Endothelial cell (in vitro differentiated cells): ENCODE measurements at regions not wholly inside any gene's neighbourhood (a gene's known extent, or its start where the extent isn't known, plus 50 kb on each side); places are given as distances from the start of the nearest gene placed in this dataset.
"Not testable (repeated sequence)": the region's sequence is repeated elsewhere in the genome, so short reads cannot be mapped to it uniquely, and the experiment has no call there.

Source experiments
- DNase-seq: peaks from one replicate; pipeline ENCODE4 v3.0.0; 2021; ENCODE audit warnings: low spot score
- H3K27ac Mint-ChIP-seq: one replicate; pipeline ENCODE4 v1.8.0; 2021; ENCODE audit warnings: mixed read lengths, inconsistent platforms; ENCODE audit not compliant: unreplicated experiment
- H3K27me3 Mint-ChIP-seq: one replicate; pipeline ENCODE4 v1.8.0; 2021; ENCODE audit warnings: mild to moderate bottlenecking, moderate library complexity, mixed read lengths, inconsistent platforms; ENCODE audit not compliant: unreplicated experiment
- H3K36me3 Mint-ChIP-seq: one replicate; pipeline ENCODE4 v1.8.0; 2021; ENCODE audit warnings: mild to moderate bottlenecking, low read depth, mixed read lengths, inconsistent platforms; ENCODE audit not compliant: unreplicated experiment
- H3K4me1 Mint-ChIP-seq: one replicate; pipeline ENCODE4 v1.8.0; 2021; ENCODE audit warnings: mild to moderate bottlenecking, mixed read lengths, inconsistent platforms; ENCODE audit not compliant: unreplicated experiment
- H3K4me3 Mint-ChIP-seq: one replicate; pipeline ENCODE4 v1.8.0; 2021; ENCODE audit warnings: mild to moderate bottlenecking, mixed read lengths, inconsistent platforms; ENCODE audit not compliant: unreplicated experiment
- H3K9me3 Mint-ChIP-seq: one replicate; pipeline ENCODE4 v1.8.0; 2021; ENCODE audit warnings: mixed read lengths, inconsistent platforms; ENCODE audit not compliant: unreplicated experiment
- CTCF ChIP-seq: fragments of 200-600 bp; sonication (generic); IDR thresholded peaks from one replicate; pipeline ENCODE4 v1.5.0; 2021; ENCODE audit warnings: antibody characterized with exemption; ENCODE audit not compliant: unreplicated experiment

GRCh38 chr3:139123377-139124095 is 78.8 kb upstream of the PRR23C start:
- peaks cover 4% of the 10 kb centered on the region for H3K27me3 Mint-ChIP-seq
- DNase-seq = no peak

GRCh38 chr3:139124197-139124596 is 79.5 kb upstream of the PRR23C start:
- DNase-seq = no peak
- H3K36me3 Mint-ChIP-seq = no peaks in the 10 kb centered on the region
- H3K27me3 Mint-ChIP-seq = no peaks in the 10 kb centered on the region
- H3K4me1 Mint-ChIP-seq = peaks cover 18% of the 10 kb centered on the region
- no peaks in the 10 kb centered on the region for H3K9me3 Mint-ChIP-seq
- no peak overlapping the region for H3K4me3 Mint-ChIP-seq
- no peak for TF ChIP-seq CTCF
- no peak overlapping the region for H3K27ac Mint-ChIP-seq

More at GRCh38 chr3:139123377-139124095, 78.8 kb upstream of the PRR23C start:
- Mint-ChIP-seq H3K9me3 (no peaks in the 10 kb centered on the region), H3K4me1 (peaks cover 18% of the 10 kb centered on the region), H3K36me3 (no peaks in the 10 kb centered on the region), H3K27ac (no peak overlapping the region), H3K4me3 (no peak overlapping the region)
- TF ChIP-seq CTCF = no peak

- Mint-ChIP-seq H3K27ac (no peak overlapping the region), H3K9me3 (no peaks in the 10 kb centered on the region), H3K27me3 (peaks cover 4% of the 10 kb centered on the region), H3K4me3 (no peak overlapping the region), H3K36me3 (no peaks in the 10 kb centered on the region), H3K4me1 (no peaks in the 10 kb centered on the region)
- no peak for TF ChIP-seq CTCF
- DNase-seq = no peak
These were observed 82.4 kb upstream of the PRR23C start for GRCh38 chr3:139127101-139127500.

- H3K27me3 Mint-ChIP-seq, DNase-seq, H3K9me3 Mint-ChIP-seq, H3K4me1 Mint-ChIP-seq, H3K27ac Mint-ChIP-seq, H3K36me3 Mint-ChIP-seq, H3K4me3 Mint-ChIP-seq: not testable (repeated sequence)
These were observed 82.9 kb upstream of the PRR23C start for GRCh38 chr3:139127629-139128028.

- Mint-ChIP-seq H3K4me1 (no peaks in the 10 kb centered on the region), H3K4me3 (no peak overlapping the region), H3K9me3 (no peaks in the 10 kb centered on the region), H3K27ac (no peak overlapping the region), H3K27me3 (peaks cover 4% of the 10 kb centered on the region), H3K36me3 (no peaks in the 10 kb centered on the region)
- TF ChIP-seq CTCF = no peak
- no peak for DNase-seq
These were observed 84.1 kb upstream of the PRR23C start for GRCh38 chr3:139128803-139129202.
